Left ventricle myocardium inferior (tissue), 1 donor: ENCODE measurements at regions not wholly inside any gene's neighbourhood (a gene's known extent, or its start where the extent isn't known, plus 50 kb on each side); places are given as distances from the start of the nearest gene placed in this dataset.

Experiments used
- DNase-seq: peaks from one replicate; pipeline ENCODE4 v3.0.0-alpha.2; 2020
- H3K27ac ChIP-seq: fragments of 200-600 bp; replicated peaks from 2 replicates; pipeline ENCODE4 v1.8.0; 2021
- H3K27me3 ChIP-seq: fragments of 200-600 bp; 2 replicates; pipeline ENCODE4 v1.8.0; 2021; ENCODE audit warnings: low read depth
- H3K36me3 ChIP-seq: fragments of 200-600 bp; 2 replicates; pipeline ENCODE4 v1.8.0; 2021
- H3K4me1 ChIP-seq: fragments of 200-600 bp; 2 replicates; pipeline ENCODE4 v1.8.0; 2021
- H3K4me3 ChIP-seq: fragments of 200-600 bp; 2 replicates; pipeline ENCODE4 v1.8.0; 2021; ENCODE audit warnings: mild to moderate bottlenecking, moderate library complexity
- H3K9me3 ChIP-seq: fragments of 200-600 bp; replicated peaks from 2 replicates; pipeline ENCODE4 v1.8.0; 2021
- intact Hi-C: fragments of 100-400 bp; cut with micrococcal nuclease; formaldehyde crosslinking; loops from one replicate; pipeline ENCODE4 v1.11.0; 2022
- TF ChIP-seq, protein P1 (sequence below): fragments of 200-600 bp; IDR thresholded peaks from 2 replicates; pipeline ENCODE4 v1.8.0; 2021; ENCODE audit warnings: antibody characterized with exemption, mild to moderate bottlenecking, borderline replicate concordance
- donor health status: DM: no; HTN: yes; CAD: no; lungs with severe emphysema.

GRCh38 chr12:115542656-115543055 lies 734.8 kb downstream of the MED13L start:
- Histone ChIP-seq H3K9me3 (peaks cover 34% of the 10 kb centered on the region), H3K36me3 (no peaks in the 10 kb centered on the region), H3K4me3 (no peak overlapping the region), H3K27me3 (peaks cover 12% of the 10 kb centered on the region), H3K4me1 (no peaks in the 10 kb centered on the region), H3K27ac (no peak overlapping the region)
- TF ChIP-seq, protein P1, sequence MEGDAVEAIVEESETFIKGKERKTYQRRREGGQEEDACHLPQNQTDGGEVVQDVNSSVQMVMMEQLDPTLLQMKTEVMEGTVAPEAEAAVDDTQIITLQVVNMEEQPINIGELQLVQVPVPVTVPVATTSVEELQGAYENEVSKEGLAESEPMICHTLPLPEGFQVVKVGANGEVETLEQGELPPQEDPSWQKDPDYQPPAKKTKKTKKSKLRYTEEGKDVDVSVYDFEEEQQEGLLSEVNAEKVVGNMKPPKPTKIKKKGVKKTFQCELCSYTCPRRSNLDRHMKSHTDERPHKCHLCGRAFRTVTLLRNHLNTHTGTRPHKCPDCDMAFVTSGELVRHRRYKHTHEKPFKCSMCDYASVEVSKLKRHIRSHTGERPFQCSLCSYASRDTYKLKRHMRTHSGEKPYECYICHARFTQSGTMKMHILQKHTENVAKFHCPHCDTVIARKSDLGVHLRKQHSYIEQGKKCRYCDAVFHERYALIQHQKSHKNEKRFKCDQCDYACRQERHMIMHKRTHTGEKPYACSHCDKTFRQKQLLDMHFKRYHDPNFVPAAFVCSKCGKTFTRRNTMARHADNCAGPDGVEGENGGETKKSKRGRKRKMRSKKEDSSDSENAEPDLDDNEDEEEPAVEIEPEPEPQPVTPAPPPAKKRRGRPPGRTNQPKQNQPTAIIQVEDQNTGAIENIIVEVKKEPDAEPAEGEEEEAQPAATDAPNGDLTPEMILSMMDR: no peak
- no peak for DNase-seq
- intact Hi-C loops: no loop called here

- no peaks in the 10 kb centered on the region for H3K4me1 ChIP-seq
- H3K9me3 ChIP-seq: peaks cover 37% of the 10 kb centered on the region
- H3K4me3 ChIP-seq: no peak overlapping the region
- no peaks in the 10 kb centered on the region for H3K36me3 ChIP-seq
- H3K27ac ChIP-seq: no peak overlapping the region
- peaks cover 12% of the 10 kb centered on the region for H3K27me3 ChIP-seq
- no peak for DNase-seq
- TF ChIP-seq, protein P1: no peak
- intact Hi-C loops: no loop called here
Observed at GRCh38 chr12:115541891-115542421, 735.5 kb downstream of the MED13L start.

- intact Hi-C loops: no loop called here
- no peaks in the 10 kb centered on the region for H3K9me3 ChIP-seq
- H3K36me3 ChIP-seq: no peaks in the 10 kb centered on the region
- DNase-seq: no peak
- H3K4me1 ChIP-seq: no peaks in the 10 kb centered on the region
- H3K27ac ChIP-seq: no peak overlapping the region
- no peaks in the 10 kb centered on the region for H3K27me3 ChIP-seq
- TF ChIP-seq, protein P1: no peak
- no peak overlapping the region for H3K4me3 ChIP-seq
Observed at GRCh38 chr12:115528466-115528865, 749.0 kb downstream of the MED13L start.

- no peak overlapping the region for H3K27ac ChIP-seq
- no peaks in the 10 kb centered on the region for H3K4me1 ChIP-seq
- DNase-seq: no peak
- TF ChIP-seq, protein P1: no peak
- intact Hi-C loops: no loop called here
- H3K4me3 ChIP-seq: no peak overlapping the region
- H3K36me3 ChIP-seq: no peaks in the 10 kb centered on the region
- H3K9me3 ChIP-seq: peaks cover 19% of the 10 kb centered on the region
- H3K27me3 ChIP-seq: no peaks in the 10 kb centered on the region
Observed at GRCh38 chr12:115521771-115522409, 755.6 kb downstream of the MED13L start.

DNA sequence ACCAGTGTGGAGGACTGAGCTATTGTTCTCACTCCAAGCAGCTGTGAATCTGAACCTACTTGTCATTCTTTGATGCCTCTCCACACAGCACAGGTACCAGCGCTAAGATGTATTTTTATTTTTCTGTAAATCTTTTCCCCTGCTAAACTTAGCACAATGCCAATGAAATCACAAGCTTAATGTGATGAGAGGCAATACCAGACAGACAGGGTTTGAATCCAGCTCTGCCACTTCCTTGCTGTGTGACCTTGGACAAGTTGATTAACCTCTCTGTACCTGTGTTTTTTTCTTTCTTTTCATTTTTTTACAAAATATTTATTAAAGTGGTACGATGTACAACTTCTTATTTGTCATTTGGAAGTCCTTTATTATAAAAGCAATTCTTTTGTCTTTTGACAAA lies 757.6 kb downstream of the MED13L start:
- Histone ChIP-seq H3K27ac (no peak overlapping the region), H3K4me1 (no peaks in the 10 kb centered on the region), H3K4me3 (no peak overlapping the region), H3K27me3 (no peaks in the 10 kb centered on the region), H3K9me3 (peaks cover 20% of the 10 kb centered on the region), H3K36me3 (no peaks in the 10 kb centered on the region)
- TF ChIP-seq, protein P1: no peak
- intact Hi-C loops: no loop called here
- no peak for DNase-seq
